ENCODE measurements at regions not wholly inside any gene's neighbourhood (a gene's known extent, or its start where the extent isn't known, plus 50 kb on each side); places are given as distances from the start of the nearest gene placed in this dataset.

GRCh38 chr4:13007802-13008470 lies 476.2 kb downstream of the RAB28 start:
- TF ChIP-seq CTCF (conservative IDR thresholded peaks at IDR 0.05 in 1 of 2, IDR thresholded peaks at IDR 0.05 in 1 of 2; ENCODE audit: extremely low read depth in 1 of 2, insufficient read depth in 1 of 2, low read depth in 1 of 2, low read length in 2 of 2) (no peak), EZH2 (IDR thresholded peaks at IDR 0.05; ENCODE audit: borderline replicate concordance, low read length) (no peak)
